NCI-H526 (cell line): ENCODE measurements at regions not wholly inside any gene's neighbourhood (a gene's known extent, or its start where the extent isn't known, plus 50 kb on each side); places are given as distances from the start of the nearest gene placed in this dataset.
A peak's percentile ranks its signal among the peaks of the same experiment; 100 is the strongest.

Experiments used
- DNase-seq, 2 experiments: peaks; one replicate each; lab custom pipeline; 2025; lab: John Stamatoyannopoulos, UW

DNA sequence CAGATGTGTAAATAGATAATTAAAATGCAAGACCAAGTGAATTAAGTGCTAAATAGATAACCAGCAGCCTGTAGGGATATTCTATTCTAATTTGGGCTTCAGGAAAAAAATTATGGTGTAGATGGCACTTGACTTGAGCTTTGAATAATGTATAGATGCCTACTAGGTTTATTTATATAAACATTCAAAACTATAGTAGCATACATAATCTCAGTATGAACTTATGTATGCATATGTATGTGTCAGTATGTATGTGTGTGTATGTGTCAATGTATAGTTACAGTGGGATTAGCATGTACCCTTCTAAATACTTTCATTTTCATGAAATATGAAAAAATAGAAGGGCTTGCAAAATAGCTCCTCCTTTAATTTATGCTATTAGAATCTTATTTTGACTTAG is 207.3 kb upstream of the PPP1R3A start:
- no peak for DNase-seq

DNA sequence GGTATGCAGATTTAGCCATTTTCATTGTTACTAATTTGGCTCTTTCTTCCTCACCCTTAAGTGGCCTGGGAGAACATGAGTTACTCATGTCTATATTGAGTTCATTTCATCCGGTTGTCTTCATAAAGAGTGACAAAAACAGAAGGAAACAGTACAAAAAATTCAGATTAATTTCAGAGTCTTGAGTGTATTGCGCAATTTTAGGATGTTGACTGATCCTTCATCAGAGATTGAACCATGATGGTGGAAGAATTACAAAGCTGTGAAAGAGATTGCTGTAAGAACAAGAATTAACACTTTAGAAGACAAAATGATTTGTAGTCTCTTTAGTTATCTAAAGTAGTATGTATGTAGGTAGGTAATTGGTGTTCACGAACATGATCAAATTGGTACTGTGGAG is 194.0 kb upstream of the PPP1R3A start:
- no peak for DNase-seq

DNA sequence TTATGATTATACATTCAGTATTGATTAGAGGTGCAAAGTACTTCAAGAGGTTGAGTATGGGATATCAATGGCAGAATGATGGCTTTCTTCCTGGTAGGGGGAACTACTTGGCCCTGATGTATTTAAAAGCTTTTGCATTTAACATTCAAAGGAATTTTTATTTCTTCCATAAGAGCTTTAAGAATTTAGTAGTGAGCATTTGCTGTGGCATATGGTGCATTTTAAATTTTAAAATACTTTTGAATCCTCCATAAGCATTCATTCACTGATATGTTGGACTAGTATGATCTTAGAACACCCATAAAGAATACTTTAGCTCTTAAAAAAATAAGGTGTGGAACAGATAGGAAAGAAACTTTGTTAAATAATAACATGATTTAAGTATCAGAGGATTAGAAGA is 191.9 kb upstream of the PPP1R3A start:
- DNase-seq, result no peak

DNA sequence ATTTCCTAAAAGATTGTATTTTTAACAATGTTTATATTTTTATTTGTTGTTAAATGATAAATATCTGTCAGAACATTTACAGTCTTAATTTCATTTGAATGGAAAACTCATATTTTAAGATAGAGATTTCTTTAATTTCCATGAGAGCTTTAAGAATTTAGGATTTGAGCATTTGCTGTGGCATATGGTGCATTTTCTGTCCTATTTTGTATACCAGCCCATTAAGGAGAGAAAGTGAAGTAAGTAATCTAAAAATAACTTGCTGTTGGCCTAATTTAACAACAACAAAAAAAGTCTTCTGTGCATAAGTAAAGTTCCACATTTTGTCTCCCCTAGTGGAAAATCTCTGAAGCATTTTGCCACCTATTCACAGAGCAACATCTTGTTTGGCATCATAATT is 190.9 kb upstream of the PPP1R3A start:
- no peak for DNase-seq

DNA sequence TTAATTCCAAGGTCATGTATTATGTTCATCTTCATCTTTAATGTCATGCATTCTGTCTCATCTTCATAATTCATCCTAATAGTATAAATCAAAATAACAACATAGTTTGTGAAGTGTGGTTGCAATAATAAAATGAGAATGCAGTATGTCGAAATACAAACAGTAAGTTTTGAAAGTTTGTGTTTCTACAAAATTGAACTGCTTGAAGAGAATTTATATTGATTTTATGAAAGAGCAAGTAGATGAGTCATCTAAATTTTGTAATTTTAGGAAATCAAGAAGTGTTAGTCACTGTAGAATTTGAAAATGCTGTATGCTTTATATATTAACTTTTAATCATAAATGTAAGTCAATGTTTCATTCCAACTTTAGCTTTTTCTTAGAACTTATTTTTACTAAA is 190.5 kb upstream of the PPP1R3A start:
- no peak for DNase-seq

DNA sequence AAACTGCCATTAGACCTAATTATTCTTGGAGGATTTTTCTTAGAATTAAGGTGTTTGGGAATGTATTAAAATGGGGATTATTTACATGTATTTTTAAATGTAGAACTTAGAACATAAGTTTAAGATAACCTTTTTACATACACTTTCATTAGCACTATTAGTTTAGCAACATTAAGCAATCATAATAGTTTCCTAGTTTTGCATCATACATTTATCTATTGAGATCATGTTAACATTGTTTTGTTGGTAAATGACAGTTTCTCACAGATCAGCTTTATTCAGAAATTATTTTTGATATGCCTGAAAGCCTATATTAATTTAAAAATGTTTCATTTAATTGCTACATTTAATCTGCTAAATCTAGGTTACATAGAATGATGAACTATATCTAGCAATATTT is 189.7 kb upstream of the PPP1R3A start:
- no peak for DNase-seq

DNA sequence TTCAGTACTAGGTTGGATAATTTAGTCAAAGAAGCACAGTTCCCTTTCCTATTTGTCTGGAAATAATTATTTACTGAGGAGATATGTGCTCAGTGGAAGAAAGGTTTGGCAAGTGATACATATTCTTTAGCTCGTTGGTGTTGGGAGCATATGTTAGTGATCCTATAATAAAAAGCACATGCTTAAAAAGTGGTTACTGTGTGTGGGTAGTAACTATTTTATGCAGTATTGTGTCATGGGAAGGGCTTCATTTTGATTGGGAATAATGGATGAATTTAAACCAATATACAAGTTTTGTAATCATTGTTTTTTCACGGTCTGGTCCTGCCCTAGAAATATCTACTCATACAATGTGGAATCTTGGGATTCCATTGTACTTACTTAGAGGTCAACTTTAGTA is 188.7 kb upstream of the PPP1R3A start:
- DNase-seq, result no peak

DNA sequence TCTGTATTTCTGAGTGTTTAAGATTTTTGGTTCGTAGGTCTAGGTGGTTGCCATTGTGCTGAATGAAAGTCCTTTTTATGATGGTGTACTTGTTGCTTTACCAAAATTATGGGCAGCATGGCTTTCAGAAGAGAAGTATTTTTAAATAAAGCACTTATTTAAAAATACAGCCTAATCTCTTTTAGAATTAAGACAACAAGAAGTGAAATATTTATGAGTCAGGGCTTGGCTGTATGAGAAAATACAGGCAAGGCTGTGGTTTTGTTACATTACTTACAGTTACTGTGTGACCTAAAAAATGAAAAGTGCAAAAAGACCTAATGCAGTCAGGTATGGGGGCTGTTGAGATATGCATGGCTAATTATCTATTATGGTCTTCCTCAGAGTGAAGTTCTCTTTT is 185.2 kb upstream of the PPP1R3A start:
- no peak for DNase-seq

DNA sequence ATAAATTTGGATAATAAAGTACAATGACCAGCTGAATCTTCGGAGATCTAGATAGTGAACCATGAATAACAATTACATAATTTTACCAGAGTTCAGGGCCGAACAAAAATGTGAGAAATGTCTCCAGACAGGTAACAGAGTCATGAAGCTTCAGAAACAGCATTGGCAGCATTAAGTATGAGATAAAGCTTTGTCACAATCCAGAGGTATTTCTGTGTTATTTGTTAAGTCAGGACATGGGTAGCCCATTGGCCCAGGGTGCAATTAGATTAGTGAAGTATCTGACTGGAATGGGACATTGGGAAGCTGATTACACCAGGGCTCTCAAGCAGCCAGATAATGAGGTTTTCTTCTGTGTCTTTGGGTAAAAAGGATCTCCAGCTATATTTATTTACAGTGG is 184.2 kb upstream of the PPP1R3A start:
- no peak for DNase-seq

DNA sequence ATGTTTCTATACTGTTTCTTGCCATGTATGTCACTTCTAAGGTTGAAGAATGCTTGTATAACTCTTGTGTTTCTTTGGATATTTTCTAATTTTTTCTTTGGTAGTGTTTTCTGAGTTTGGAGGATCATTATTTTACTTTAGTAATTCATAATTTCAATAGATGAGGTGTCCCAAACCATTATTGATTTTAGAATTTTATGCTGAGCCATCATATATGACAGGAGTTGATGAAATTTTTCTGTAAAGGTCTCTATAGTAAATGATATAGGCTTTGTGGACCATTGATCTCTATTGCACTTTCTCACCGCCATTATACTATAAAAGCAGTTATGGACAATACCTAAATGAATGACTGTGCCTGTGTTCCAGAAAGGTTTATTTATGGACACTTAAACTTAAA is 183.3 kb upstream of the PPP1R3A start:
- no peak for DNase-seq

DNA sequence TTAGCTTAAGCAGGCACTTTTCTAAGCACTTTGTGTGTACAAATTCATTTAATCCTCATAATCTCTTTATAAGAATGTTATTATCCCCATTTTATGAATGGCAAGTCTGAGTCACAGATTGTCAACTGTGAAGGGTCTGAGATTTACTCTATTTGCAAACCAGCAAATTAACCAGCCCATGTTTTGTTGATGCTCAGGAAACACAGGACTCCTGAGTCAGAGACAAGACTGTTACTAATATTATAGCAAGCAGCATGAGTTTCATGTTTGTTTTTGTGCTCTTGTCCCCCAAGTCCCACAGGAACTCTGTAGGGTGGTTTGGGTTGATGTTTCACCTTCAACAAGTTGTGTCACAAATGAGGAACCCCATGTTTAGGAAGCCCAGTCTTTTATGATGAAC is 182.0 kb upstream of the PPP1R3A start:
- no peak for DNase-seq

DNA sequence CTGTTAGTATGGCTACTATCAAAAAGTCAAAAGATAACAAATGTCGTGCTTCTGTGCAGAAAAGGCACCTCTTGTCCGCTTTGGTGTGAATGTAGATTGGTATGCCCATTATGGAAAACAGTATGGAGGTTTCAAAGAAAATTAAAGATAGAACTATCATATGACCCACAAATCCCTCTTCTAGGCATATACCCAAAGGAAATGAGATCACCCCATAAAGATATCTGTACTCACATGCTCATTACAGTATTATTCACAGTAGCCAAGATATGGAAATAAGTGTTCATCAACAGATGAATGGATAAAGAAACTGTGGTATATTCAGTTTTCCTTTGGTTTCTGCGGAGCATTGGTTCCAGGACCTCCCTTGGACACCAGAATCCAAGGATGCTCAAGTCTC is 180.5 kb upstream of the PPP1R3A start:
- no peak for DNase-seq

DNA sequence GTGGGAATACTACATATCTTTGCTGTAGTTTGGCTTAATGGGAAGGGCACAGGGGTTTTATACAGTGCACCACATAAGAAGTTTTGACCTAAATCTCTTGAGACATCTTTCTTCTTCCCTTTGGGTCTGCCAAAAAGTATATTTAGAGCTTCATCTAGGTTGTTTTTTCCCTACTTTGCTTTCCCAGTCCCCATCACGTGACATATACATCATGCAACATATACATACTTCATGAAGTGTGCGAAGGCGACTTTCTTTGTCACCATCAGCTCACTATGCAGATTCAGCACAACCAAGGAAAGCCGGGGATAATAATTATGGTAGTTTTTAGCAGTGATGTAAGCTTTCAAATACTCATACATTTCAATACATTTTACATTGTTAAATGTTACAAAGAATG is 177.1 kb upstream of the PPP1R3A start:
- DNase-seq, result no peak

DNA sequence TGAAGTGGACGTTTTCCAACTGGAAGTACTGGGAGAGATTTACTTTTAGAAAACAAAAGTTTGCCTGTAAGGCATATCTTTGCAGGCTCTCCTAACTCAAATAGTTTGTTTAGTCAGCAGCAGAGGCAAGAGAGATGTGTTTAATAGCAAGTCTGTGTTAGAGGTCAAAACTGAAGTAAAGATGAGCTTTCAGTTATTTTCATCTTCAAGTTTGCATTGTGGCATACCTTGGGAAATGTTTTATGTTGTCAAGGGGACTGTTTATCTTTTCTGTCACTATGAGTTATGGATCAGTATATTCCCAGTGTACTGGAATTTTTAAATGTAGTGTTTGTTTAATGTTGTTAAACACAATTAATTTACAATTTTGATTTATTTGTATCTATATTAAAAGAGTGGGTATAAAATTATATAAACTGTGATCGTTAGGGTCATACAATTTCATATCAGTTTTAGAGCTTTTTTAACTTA is 169.7 kb upstream of the PPP1R3A start:
- DNase-seq, result no peak

DNA sequence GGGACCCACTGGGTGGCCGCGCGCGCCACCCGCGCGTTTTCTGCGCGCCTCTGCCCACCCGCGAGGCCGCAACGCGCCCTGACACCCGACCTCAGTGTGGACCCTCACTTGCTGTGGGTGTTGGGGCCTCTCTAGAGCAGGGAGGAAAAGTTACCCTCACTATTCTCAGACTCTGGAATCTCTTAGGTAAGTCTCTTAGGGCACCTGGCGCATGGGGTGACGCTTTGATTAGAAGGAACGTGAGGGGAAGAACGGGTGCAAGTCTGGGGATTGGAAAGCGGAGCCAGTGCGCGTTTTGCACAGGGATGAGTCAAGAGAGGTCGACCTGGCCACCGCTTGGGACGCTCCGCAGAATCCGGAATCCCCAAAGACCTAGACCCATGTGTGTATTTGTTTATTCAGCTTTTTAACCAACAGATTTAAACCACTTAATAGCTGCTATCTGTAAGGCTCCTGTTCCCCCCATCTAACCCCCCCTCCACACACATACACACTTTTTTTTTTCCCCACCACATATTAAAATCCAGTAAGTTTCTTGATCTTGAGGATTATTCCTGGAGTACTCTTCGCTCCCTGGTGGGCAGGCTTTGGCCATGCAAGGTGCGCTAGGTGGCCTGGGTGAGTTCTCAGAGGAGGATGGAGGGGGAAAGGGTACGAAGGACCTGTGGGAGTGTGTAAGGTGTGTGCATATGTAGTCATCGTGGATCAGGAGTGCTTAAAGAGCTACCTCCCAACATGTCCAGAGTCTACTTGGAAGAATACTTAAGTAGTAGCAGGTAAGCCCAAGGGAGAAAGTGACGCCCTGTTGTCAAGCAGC is 169.1 kb upstream of the PPP1R3A start:
- DNase-seq, result peak in 1 of 2 experiments; percentile 42

DNA sequence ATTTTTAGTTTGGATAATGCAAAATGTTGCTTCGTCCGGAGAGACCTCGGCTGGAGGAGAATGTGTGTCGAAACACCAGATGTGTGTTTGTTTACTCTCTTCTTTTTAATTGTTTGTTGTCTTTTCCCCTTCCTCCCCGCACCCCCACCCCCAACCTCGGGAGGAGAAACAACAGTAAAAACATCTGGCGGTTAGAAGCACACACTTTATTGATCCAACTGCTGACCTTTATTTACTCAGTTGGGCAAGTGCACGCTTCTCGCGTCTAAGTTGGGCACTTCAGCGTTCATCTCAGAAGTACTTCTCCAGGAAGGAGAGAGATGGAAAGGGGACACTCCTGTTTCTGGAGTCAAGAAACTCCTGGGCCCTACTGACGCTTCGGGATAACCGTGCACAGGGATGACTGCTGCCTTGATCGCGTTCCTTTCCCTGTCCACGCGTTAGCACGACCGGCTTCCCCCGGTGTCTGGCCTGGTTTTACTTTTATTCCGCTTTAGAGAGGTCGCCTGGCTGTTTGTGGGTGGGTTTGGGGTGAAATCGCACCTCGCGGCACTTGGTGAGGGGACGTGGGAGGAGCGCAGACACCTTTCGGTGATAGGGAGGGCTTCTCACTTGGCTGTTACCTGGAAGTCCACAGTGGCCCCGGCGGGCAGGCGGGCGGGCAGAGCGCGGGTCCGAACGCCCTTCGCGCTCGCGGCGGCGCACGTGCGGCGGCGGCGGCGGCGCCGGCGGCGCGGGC is 168.3 kb upstream of the PPP1R3A start:
- DNase-seq, result peak; percentile 19 to 56

DNA sequence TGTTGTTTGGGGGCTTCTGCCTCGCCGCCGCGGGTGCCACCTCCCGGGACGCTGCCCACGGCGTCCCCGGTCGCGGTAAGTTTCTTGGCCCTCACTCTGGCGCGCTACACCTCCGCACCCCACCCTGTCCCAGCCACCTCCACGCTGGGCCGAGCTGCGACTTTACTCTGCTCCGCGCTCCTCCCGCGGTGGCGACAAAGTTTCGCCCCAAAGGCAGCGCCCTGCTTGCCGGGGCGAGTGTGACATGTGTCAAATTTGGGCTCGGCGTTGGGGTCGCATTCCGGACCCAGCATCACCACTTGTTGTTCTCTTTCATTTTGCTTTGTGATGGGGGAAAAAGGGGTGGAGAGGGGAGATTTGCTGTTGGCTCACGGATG is 167.7 kb upstream of the PPP1R3A start:
- DNase-seq, result peak in 1 of 2 experiments; percentile 40

DNA sequence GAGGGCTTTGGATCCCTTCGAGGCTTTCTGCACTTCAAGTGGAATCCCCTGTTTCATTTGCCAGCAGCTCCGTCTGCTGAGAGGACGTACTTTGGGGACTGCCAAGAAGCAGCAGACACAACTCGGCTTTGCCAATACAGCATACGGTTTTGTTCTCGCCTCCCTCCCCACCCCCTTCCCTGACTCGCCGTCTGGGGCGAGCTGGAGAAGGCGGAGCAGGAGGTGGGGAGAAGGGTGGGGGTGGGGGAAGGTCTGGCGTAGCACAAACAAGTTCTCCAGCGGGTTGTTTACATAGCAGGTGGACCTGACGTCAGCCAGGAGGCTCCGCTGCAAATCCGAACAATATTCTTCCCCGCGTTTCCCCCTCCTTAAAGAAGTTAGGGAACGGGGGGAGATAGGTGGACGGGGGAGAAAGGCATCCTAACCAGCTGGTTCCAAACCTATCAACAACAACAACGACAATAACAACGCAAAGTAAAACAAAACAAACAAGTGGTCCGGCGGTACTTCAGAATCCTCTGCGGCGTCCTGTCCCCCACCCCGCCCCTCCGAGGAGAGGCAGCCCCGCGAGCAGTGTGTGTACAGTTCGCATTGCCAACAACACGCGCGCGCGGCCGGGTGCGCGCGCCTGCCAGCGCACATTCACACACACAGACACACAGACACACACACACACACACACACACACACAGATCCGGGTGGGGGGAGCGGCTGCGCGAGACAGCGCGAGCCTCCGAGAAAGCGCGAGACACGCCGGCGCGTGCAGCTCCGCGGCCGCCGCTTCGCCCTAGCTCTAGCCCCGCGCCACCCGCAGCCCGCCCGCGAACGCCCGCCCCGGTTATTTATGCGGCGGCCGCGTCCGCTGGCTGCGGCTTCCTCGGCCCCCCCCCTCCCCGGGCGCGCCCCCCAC is 167.0 kb upstream of the PPP1R3A start:
- peak; percentile 53 to 75 for DNase-seq

DNA sequence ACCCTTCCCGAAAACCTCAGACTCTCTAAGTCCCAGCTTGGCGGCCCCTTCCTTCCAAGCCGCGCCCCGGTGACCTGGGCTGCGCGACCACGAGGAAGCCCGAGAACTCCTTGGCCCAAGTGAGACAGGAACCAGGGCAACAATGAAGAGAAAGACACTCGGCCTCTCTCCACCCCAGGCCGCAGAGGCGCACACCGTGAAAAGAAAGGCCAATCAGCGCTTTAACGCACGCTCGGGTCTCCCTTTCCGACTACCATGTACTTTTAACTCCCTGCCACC is 166.4 kb upstream of the PPP1R3A start:
- no peak for DNase-seq

DNA sequence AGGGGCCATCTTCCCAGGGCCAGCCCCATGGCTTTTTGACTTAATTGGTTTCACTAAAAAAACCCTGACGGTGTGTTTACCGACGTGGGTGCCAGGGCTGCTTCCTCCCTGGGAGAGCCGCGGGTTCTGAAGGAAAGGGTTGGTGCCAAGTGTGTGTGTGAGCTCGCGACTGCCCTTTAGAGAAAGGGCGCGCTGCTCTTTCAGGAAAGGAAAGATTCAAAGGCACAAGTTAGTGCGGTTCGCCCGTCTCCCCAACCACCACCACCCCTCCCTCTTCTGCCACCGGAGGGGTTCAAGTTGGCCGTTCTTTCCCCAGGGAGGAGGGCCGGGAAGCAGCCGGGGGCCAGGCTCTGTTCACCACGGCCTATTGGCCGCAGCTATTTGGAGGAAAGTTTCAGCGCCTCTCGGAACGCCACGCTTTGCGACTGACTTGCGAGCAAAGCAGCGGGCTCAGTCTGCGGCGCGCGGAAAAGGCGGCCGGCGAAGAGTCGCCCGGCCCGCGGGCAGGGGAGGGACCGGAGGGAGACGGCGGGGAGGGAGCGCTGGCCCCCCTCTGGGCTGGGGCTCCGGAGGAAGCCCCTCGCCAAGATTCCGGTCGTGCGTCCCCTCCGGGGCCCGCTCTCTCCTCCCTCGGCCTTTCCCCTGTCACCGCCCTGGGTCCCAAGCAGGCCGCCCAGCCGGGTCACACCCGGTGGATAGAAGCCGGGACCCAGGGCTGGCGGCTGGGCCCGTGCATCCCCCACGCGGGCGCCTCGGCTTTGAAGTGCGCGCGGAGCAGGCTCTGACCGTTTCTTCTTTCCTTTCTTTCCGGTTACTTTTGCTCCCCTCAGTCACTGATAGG is 165.9 kb upstream of the PPP1R3A start:
- peak; percentile 31 to 68 for DNase-seq

DNA sequence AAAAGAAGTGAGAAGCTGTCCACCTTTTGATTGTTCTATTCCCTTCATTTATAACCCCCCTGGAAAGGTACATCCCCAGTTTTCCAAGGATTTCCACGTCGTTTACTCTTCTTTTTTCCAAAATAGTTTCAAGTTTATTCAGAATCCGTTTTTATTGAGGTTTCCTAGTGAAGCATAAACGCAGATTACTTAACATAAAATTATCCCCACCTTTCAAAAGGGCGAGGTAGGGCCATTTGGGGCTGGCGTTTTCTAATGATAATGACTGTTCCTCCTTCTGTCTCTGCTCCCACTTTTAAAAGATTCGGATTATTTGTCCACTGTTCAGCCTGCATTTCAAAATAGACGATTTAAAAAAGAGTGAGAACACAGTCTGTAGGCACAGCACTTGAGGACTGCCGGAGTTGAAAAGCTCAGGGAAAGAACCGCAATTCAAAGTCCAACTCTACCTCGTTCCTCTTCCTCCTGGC is 165.2 kb upstream of the PPP1R3A start:
- DNase-seq, result peak in 1 of 2 experiments; percentile 31
